Neural cell (in vitro differentiated cells): ENCODE measurements at regions not wholly inside any gene's neighbourhood (a gene's known extent, or its start where the extent isn't known, plus 50 kb on each side); places are given as distances from the start of the nearest gene placed in this dataset.

Experiments
- EP300 ChIP-seq: fragments of 450-650 bp; conservative IDR thresholded peaks from 2 replicates; pipeline ENCODE4 v1.6.1; 2014; ENCODE audit warnings: antibody characterized with exemption, mild to moderate bottlenecking, moderate library complexity; ENCODE audit not compliant: poor library complexity, severe bottlenecking
- EZH2 ChIP-seq: fragments of 200-600, 300-800 bp; shearing (Covaris generic), sonication (generic); IDR thresholded peaks from 2 replicates; pipeline ENCODE4 v1.6.1; 2014; ENCODE audit warnings: antibody characterized with exemption, low read length, borderline replicate concordance, mild to moderate bottlenecking; ENCODE audit not compliant: insufficient read depth, poor library complexity, severe bottlenecking
- POLR2AphosphoS5 ChIP-seq: IDR thresholded peaks from 2 replicates; pipeline ENCODE4 v1.6.1; 2012
- RAD21 ChIP-seq: fragments of 450-650 bp; conservative IDR thresholded peaks from 2 replicates; pipeline ENCODE4 v1.6.1; 2014; ENCODE audit warnings: antibody characterized with exemption, mild to moderate bottlenecking, moderate library complexity
- SMC3 ChIP-seq: fragments of 450-650 bp; conservative IDR thresholded peaks from 2 replicates; pipeline ENCODE4 v1.6.1; 2014; ENCODE audit warnings: antibody characterized with exemption, mild to moderate bottlenecking, moderate library complexity; ENCODE audit not compliant: poor library complexity
- TAF1 ChIP-seq: IDR thresholded peaks from 2 replicates; pipeline ENCODE4 v1.6.1; 2012; ENCODE audit warnings: low read depth
- TF ChIP-seq, protein P1 (sequence below): fragments of 450-650 bp; IDR thresholded peaks from 2 replicates; pipeline ENCODE4 v1.5.1; 2014; ENCODE audit warnings: antibody characterized with exemption, mild to moderate bottlenecking, moderate library complexity; ENCODE audit not compliant: poor library complexity, severe bottlenecking
- TF ChIP-seq, protein P2 (sequence below): IDR thresholded peaks from 2 replicates; pipeline ENCODE4 v1.6.1; 2012; ENCODE audit warnings: borderline replicate concordance

DNA sequence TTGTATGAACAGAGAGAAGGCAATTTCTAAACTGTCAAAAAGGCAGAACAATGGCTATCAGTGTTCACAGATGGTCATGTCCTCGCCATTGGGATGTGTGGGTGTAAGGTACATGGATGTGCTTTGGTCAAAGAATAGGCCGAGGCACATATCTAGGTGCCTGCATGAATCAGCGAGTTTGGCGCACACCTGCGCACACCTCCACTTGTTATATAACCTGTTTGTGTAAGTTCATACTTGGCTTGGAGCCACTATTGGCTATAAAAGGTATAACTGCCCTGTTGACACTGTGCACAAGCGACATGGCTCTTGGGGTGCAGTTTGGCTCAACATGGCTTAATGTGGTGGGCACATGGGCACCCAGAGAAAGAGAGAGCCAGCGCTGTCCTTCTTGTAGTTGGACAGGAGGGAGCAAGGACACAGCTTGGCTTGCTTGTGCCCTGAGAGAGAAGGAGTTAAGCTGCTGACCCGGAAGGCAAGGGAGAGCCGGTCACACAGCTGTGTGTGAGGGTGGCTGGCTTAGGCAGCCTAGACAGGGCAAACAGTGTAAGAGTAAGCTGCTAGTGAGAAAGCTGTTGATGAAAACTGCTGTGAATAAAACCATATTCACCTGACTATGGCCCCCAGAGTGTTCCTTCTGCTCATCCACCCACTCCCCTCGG lies 499.1 kb downstream of the KCNJ2 start:
- TF ChIP-seq, protein P1, sequence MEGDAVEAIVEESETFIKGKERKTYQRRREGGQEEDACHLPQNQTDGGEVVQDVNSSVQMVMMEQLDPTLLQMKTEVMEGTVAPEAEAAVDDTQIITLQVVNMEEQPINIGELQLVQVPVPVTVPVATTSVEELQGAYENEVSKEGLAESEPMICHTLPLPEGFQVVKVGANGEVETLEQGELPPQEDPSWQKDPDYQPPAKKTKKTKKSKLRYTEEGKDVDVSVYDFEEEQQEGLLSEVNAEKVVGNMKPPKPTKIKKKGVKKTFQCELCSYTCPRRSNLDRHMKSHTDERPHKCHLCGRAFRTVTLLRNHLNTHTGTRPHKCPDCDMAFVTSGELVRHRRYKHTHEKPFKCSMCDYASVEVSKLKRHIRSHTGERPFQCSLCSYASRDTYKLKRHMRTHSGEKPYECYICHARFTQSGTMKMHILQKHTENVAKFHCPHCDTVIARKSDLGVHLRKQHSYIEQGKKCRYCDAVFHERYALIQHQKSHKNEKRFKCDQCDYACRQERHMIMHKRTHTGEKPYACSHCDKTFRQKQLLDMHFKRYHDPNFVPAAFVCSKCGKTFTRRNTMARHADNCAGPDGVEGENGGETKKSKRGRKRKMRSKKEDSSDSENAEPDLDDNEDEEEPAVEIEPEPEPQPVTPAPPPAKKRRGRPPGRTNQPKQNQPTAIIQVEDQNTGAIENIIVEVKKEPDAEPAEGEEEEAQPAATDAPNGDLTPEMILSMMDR, result no peak
- no peak for TF ChIP-seq EZH2
- TF ChIP-seq SMC3, result no peak
- TF ChIP-seq TAF1, result no peak
- no peak for TF ChIP-seq EP300
- TF ChIP-seq RAD21, result no peak
- TF ChIP-seq, protein P2, sequence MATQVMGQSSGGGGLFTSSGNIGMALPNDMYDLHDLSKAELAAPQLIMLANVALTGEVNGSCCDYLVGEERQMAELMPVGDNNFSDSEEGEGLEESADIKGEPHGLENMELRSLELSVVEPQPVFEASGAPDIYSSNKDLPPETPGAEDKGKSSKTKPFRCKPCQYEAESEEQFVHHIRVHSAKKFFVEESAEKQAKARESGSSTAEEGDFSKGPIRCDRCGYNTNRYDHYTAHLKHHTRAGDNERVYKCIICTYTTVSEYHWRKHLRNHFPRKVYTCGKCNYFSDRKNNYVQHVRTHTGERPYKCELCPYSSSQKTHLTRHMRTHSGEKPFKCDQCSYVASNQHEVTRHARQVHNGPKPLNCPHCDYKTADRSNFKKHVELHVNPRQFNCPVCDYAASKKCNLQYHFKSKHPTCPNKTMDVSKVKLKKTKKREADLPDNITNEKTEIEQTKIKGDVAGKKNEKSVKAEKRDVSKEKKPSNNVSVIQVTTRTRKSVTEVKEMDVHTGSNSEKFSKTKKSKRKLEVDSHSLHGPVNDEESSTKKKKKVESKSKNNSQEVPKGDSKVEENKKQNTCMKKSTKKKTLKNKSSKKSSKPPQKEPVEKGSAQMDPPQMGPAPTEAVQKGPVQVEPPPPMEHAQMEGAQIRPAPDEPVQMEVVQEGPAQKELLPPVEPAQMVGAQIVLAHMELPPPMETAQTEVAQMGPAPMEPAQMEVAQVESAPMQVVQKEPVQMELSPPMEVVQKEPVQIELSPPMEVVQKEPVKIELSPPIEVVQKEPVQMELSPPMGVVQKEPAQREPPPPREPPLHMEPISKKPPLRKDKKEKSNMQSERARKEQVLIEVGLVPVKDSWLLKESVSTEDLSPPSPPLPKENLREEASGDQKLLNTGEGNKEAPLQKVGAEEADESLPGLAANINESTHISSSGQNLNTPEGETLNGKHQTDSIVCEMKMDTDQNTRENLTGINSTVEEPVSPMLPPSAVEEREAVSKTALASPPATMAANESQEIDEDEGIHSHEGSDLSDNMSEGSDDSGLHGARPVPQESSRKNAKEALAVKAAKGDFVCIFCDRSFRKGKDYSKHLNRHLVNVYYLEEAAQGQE, result no peak
- TF ChIP-seq POLR2AphosphoS5, result no peak
